MM.1S (cell line): ENCODE measurements at regions not wholly inside any gene's neighbourhood (a gene's known extent, or its start where the extent isn't known, plus 50 kb on each side); places are given as distances from the start of the nearest gene placed in this dataset.

Experiments used
- DNase-seq: peaks from one replicate; pipeline ENCODE4 v3.0.0-alpha.2; 2015
- H2AFZ ChIP-seq: fragments of 300-600 bp; sonication (generic); 2 replicates; pipeline ENCODE4 v1.6.0; 2016; ENCODE audit warnings: antibody characterized with exemption, low read length
- H3F3A ChIP-seq: fragments of 300-600 bp; sonication (generic); 2 replicates; pipeline ENCODE4 v1.6.1; 2016; ENCODE audit warnings: mild to moderate bottlenecking, antibody characterized with exemption, low read length, moderate library complexity, mixed read lengths; ENCODE audit not compliant: insufficient read depth
- H3K27ac ChIP-seq: fragments of 300-600 bp; sonication (generic); 2 replicates; pipeline ENCODE4 v1.5.1; 2016; ENCODE audit warnings: mild to moderate bottlenecking, low read length
- H3K27me3 ChIP-seq: fragments of 300-600 bp; sonication (generic); replicated peaks from 2 replicates; pipeline ENCODE4 v1.6.0; 2016; ENCODE audit warnings: low read length; ENCODE audit not compliant: insufficient read depth
- H3K36me3 ChIP-seq: fragments of 300-600 bp; sonication (generic); replicated peaks from 2 replicates; pipeline ENCODE4 v1.6.1; 2016; ENCODE audit warnings: mild to moderate bottlenecking, low read length, mixed read lengths; ENCODE audit not compliant: insufficient read depth
- H3K4me1 ChIP-seq: fragments of 300-600 bp; sonication (generic); 2 replicates; pipeline ENCODE4 v1.6.1; 2016; ENCODE audit warnings: low read length, mixed read lengths
- H3K4me2 ChIP-seq: fragments of 300-600 bp; sonication (generic); 2 replicates; pipeline ENCODE4 v1.6.0; 2016; ENCODE audit warnings: low read depth, low read length
- H3K4me3 ChIP-seq: fragments of 300-600 bp; sonication (generic); 2 replicates; pipeline ENCODE4 v1.5.1; 2016; ENCODE audit warnings: low read length, mixed read lengths
- H3K79me2 ChIP-seq: fragments of 300-600 bp; sonication (generic); 2 replicates; pipeline ENCODE4 v1.6.1; 2016; ENCODE audit warnings: mixed run types, low read length, mixed read lengths
- H3K9ac ChIP-seq: fragments of 300-600 bp; sonication (generic); 2 replicates; pipeline ENCODE4 v1.6.1; 2016; ENCODE audit warnings: low read length, mixed read lengths
- H3K9me2 ChIP-seq: fragments of 300-600 bp; sonication (generic); replicated peaks from 2 replicates; pipeline ENCODE4 v1.6.1; 2016; ENCODE audit warnings: mild to moderate bottlenecking, low read length, mixed read lengths; ENCODE audit not compliant: insufficient read depth
- H3K9me3 ChIP-seq: fragments of 300-600 bp; sonication (generic); replicated peaks from 2 replicates; pipeline ENCODE4 v1.6.1; 2016; ENCODE audit warnings: mild to moderate bottlenecking, low read length, mixed read lengths; ENCODE audit not compliant: insufficient read depth
- H4K20me1 ChIP-seq: fragments of 300-600 bp; sonication (generic); 2 replicates; pipeline ENCODE4 v1.6.1; 2016; ENCODE audit warnings: mild to moderate bottlenecking, low read length, moderate library complexity, mixed read lengths; ENCODE audit not compliant: insufficient read depth
- EZH2 ChIP-seq: fragments of 300-600 bp; sonication (generic); optimal IDR thresholded peaks from 2 replicates; pipeline ENCODE3; 2017; ENCODE audit warnings: low read depth, mild to moderate bottlenecking, antibody characterized with exemption, low read length, mixed read lengths
- EZH2phosphoT487 ChIP-seq: fragments of 300-600 bp; sonication (generic); IDR thresholded peaks from 2 replicates; pipeline ENCODE4 v1.6.1; 2018; ENCODE audit warnings: antibody characterized with exemption, low read length
- TF ChIP-seq, protein P1 (sequence below): fragments of 300-600 bp; sonication (generic); IDR thresholded peaks from 2 replicates; pipeline ENCODE4 v1.5.1; 2016; ENCODE audit warnings: antibody characterized with exemption, low read length, mixed read lengths

DNA sequence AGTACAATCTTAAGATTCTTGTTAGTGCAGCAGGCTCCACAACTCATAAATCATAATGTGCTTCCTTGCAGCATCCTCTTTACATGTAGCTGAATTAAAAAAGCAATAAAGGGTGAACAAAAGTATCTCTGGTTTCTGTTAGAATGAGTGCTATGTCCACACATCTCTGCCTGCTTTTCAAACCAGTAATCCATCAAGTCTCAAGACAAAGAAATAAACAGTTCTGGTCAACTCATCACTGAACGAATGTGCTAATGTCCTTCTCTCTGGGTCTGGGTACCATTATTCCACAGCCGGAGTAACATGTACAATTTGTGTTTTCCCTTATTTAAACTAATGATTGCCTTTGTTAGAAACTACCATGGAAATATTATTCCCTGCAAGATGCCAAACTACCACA is 273.0 kb upstream of the USP15 start:
- Histone ChIP-seq H3K4me2 (no peak overlapping the region), H3K4me1 (0 out of 2 replicates have a peak, but pooled peaks cover 4% of the 10 kb centered on the region), H3K79me2 (no peaks in the 10 kb centered on the region), H3K9ac (no peak overlapping the region), H3F3A (no peaks in the 10 kb centered on the region), H2AFZ (no peak overlapping the region), H4K20me1 (no peaks in the 10 kb centered on the region), H3K36me3 (no peaks in the 10 kb centered on the region), H3K27ac (no peak overlapping the region), H3K9me3 (no peaks in the 10 kb centered on the region), H3K4me3 (no peak overlapping the region), H3K27me3 (no peaks in the 10 kb centered on the region), H3K9me2 (no peaks in the 10 kb centered on the region)
- no peak for DNase-seq
- TF ChIP-seq, protein P1, sequence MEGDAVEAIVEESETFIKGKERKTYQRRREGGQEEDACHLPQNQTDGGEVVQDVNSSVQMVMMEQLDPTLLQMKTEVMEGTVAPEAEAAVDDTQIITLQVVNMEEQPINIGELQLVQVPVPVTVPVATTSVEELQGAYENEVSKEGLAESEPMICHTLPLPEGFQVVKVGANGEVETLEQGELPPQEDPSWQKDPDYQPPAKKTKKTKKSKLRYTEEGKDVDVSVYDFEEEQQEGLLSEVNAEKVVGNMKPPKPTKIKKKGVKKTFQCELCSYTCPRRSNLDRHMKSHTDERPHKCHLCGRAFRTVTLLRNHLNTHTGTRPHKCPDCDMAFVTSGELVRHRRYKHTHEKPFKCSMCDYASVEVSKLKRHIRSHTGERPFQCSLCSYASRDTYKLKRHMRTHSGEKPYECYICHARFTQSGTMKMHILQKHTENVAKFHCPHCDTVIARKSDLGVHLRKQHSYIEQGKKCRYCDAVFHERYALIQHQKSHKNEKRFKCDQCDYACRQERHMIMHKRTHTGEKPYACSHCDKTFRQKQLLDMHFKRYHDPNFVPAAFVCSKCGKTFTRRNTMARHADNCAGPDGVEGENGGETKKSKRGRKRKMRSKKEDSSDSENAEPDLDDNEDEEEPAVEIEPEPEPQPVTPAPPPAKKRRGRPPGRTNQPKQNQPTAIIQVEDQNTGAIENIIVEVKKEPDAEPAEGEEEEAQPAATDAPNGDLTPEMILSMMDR: no peak
- TF ChIP-seq EZH2 (no peak), EZH2phosphoT487 (no peak)

DNA sequence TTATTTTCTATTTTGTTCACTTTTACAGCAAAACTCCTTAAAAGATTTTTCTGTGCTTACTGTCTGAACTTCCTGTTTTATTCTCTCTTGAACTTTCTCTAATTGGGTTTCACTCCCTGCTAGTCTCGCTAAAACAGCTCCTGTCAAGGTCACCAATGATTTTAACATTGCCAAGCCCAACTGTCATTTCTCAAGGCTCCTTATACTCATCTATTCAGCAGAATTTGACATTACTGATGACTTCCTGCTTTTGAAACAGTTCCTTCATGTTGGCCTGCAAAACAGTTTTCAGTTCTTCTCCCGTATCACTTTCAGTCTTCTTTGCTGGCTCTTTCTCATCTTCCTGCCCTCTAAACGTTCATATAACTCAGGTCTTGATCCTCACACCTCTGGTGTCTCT is 268.5 kb upstream of the USP15 start:
- DNase-seq: peak; percentile 44
- no peak overlapping the region for H3K9ac ChIP-seq
- no peaks in the 10 kb centered on the region for H3K9me3 ChIP-seq
- H4K20me1 ChIP-seq: no peaks in the 10 kb centered on the region
- no peak overlapping the region for H2AFZ ChIP-seq
- H3K4me2 ChIP-seq: peak overlapping the region; percentile 3; the same call in 1 of the 2 replicates
- H3K4me3 ChIP-seq: no peak overlapping the region
- no peaks in the 10 kb centered on the region for H3K27me3 ChIP-seq
- H3K9me2 ChIP-seq: no peaks in the 10 kb centered on the region
- H3K27ac ChIP-seq: peak overlapping the region; percentile 2; the same call in 1 of the 2 replicates
- H3K4me1 ChIP-seq: 0 out of 2 replicates have a peak, but pooled peaks cover 4% of the 10 kb centered on the region
- H3F3A ChIP-seq: no peaks in the 10 kb centered on the region
- TF ChIP-seq EZH2: no peak
- TF ChIP-seq, protein P1: no peak
- no peak for TF ChIP-seq EZH2phosphoT487
- no peaks in the 10 kb centered on the region for H3K79me2 ChIP-seq
- H3K36me3 ChIP-seq: no peaks in the 10 kb centered on the region

- Histone ChIP-seq H3K79me2 (no peaks in the 10 kb centered on the region), H3K4me3 (no peak overlapping the region), H3K9ac (no peak overlapping the region), H3K9me2 (no peaks in the 10 kb centered on the region), H2AFZ (no peak overlapping the region), H3K4me2 (no peak overlapping the region), H3K9me3 (no peaks in the 10 kb centered on the region), H4K20me1 (no peaks in the 10 kb centered on the region), H3K36me3 (no peaks in the 10 kb centered on the region), H3K4me1 (0 out of 2 replicates have a peak, but pooled peaks cover 4% of the 10 kb centered on the region), H3K27ac (no peak overlapping the region), H3F3A (no peaks in the 10 kb centered on the region), H3K27me3 (no peaks in the 10 kb centered on the region)
- peak; percentile 26 for DNase-seq
- TF ChIP-seq EZH2: no peak
- TF ChIP-seq, protein P1: peak; percentile 77
Measured at GRCh38 chr12:61993734-61994345, 266.4 kb upstream of the USP15 start.
